Globus pallidus (tissue), 1 donor: ENCODE measurements at regions not wholly inside any gene's neighbourhood (a gene's known extent, or its start where the extent isn't known, plus 50 kb on each side); places are given as distances from the start of the nearest gene placed in this dataset.
A peak's percentile ranks its signal among the peaks of the same experiment; 100 is the strongest.

ENCODE experiments used
- DNase-seq: peaks from one replicate; pipeline ENCODE4 v3.0.0-alpha.2; 2015; ENCODE audit warnings: low spot score

- no peak for DNase-seq
Measured at GRCh38 chr18:11316546-11316945, 167.2 kb upstream of the PIEZO2 start.

- DNase-seq: peak; percentile 40
Measured at GRCh38 chr18:11310476-11311086, 161.2 kb upstream of the PIEZO2 start.

GRCh38 chr18:11309172-11309571, 159.8 kb upstream of the PIEZO2 start:
- no peak for DNase-seq

- DNase-seq: no peak
Measured at GRCh38 chr18:11308499-11308898, 159.1 kb upstream of the PIEZO2 start.

GRCh38 chr18:11307716-11308115, 158.3 kb upstream of the PIEZO2 start:
- no peak for DNase-seq

- no peak for DNase-seq
Measured at GRCh38 chr18:11305507-11305906, 156.1 kb upstream of the PIEZO2 start.

GRCh38 chr18:11304928-11305327, 155.6 kb upstream of the PIEZO2 start:
- no peak for DNase-seq

DNA sequence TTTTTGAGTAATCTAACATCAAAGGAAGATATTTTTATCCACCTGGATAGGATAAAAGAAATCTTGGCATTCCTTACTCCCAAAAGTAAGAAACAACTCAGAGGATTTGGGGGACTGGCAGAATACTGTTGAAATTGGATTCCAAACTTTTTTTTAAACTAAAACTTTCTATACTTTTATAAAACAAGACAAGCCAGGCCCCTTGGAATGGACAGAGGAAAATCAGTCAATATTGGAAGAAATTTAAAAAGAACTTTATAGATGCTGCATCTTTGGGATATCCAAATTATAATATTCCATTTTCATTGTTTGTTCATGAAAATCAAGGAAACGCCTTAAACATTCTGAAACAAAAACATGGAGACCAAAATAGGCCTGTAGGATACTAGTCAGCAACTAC, 147.6 kb upstream of the PIEZO2 start:
- no peak for DNase-seq

DNA sequence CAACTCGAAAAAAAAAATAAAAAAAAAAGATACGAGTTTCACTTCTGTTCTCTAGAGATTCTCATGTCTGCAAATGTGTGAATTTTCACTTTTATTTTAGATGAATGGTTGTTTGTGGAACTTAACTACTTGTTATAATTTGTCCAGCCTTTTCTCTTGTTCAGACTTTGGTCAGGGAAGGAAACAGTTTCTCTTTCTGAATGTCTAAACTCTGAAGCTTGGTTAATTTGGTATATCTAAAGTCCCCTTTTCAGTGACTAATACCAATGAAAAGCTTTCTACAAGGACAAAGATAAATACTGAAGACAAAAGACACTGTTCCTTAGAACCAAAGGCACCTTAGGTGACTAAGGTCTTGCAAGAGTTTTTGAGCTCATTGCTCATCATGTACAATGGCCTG, 144.4 kb upstream of the PIEZO2 start:
- DNase-seq: no peak

GRCh38 chr18:11290786-11291185, 141.4 kb upstream of the PIEZO2 start:
- no peak for DNase-seq

DNA sequence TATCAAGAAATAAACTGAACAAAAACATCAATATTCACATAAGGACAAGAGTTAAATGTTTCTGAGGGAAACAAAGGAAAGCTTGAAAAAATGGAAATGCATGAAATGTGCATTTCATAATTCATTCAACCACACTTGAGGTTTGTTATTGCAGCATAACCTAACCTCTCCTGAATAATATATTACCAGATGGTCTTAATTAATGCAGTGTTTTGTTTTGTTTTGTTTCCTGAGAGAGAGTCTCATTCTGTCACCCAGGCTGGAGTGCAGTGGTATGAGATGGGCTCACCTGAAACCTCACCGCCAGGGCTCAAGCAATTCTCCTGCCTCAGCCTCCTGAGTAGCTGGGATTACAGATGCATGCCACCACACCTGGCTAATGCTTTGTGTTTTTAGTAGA, 139.9 kb upstream of the PIEZO2 start:
- no peak for DNase-seq

GRCh38 chr18:11288401-11288800, 139.0 kb upstream of the PIEZO2 start:
- no peak for DNase-seq

DNA sequence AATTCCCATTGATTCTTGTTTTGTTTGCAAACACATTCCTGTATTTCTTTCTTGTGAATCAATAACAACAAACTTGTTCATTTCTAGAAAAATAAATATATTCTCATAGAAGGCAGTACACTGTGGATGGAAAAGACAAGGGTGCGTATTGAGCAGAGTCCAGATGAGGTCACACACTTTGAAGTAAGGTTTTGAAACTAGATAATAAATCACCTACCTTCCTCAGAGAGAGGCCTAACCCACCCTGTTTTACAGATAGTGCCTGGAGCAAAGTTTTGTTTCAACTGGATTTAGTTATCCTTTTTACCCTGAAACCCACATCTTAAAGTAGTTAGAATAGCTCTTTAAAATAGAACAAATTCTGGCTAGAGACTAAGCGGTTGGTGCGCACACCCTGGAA, 137.1 kb upstream of the PIEZO2 start:
- no peak for DNase-seq

DNA sequence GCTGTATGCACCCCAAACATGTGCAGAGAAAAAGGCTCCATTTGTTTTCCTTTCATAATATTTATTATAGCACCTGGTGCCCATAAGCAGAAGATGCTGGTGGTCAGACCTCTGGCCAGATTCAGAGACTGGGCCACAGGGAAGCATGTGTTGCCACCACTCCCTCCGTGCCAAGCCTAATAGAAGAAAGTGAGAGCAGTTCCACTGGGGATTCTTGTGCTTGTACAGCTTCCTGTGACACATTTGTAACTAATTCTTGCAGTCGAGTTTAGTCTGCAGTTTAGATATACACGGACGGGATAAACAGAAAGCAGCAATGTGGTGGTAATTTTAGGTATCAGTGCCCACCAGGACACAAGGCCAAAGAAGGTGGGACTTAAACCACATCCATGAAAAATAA, 135.4 kb upstream of the PIEZO2 start:
- DNase-seq: no peak

GRCh38 chr18:11284349-11284748, 135.0 kb upstream of the PIEZO2 start:
- DNase-seq: no peak

DNA sequence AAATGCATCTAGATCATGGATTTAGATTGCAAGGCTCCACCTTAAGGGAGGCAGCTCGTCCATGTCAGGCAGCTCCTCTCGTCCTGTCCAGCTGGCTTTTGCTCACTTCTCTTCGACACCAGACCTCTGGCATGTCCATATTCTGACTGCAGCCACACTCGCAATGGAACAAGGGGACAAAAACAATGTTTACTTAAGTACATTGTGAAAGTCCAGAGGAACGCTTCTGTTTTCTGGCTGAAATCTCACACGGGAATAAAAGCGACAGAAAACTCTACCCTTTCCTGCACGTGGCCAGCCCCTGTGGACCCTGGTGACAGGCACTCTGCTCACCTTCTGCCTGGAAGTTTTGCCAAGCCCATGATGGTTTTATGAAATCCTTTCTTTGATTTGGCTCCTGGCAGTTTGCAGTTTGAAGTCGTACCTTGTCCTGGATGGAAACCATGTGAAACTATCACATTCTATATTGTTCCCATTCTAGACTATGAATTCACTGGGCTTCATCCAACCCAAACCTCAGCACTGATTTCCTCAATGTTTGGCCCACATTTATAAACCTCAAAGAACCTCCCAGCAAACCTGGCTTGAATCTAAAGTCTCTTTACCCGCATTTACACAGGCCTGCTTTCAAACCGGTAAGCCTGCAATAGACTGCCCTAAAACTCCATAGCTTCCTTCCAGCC, 134.3 kb upstream of the PIEZO2 start:
- DNase-seq: no peak

DNA sequence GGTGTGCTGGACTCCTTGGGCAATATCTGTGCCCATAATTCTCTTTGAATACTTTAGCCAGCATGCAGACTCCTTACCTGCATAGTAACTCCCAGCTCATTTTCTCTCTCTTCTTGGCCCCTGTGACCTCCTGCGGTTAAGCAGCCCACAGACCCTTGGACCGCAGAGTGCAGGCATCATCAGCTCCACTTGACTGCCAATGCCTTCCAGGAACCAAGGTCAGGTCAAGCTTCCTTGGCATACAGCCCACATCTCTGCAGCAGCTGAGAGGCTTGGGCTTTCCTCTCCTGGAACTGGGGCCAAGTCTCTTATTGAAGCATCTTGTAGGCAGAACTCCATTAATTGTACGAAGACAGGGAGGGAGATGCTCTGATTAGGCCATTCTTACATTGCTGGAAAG, 130.1 kb upstream of the PIEZO2 start:
- DNase-seq: no peak

- no peak for DNase-seq
Measured at GRCh38 chr18:11276678-11277077, 127.3 kb upstream of the PIEZO2 start.

DNA sequence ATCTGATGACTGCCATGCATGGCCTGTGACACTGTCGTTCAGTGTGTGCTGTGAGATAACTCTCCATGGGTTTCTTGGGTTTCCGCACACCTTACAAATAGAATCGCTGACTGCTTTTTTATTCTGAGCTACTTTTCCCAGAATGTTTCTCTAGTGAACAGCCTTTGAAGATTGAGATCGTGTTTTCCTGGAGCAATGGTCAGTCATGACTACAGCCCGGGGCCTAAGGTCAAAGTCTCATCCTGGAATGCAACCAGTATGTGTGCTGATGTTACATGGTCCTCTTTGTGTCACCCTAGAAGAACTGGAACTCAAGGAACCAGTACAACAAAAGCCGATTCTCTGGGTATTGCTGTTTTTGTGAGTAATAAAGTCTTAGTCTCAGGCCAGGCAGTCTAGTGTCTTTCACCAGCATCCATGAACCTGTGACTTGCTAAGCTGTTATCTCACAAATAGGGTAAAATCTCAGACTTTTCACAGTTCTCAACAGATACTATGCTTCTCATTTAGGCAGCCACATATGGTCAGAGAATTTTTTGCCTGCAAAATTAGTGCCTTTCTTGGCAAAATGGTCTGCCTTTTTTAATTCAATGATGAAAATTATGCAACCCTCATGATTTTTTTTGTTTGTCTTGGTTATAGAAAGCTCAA, 124.9 kb upstream of the PIEZO2 start:
- no peak for DNase-seq

DNA sequence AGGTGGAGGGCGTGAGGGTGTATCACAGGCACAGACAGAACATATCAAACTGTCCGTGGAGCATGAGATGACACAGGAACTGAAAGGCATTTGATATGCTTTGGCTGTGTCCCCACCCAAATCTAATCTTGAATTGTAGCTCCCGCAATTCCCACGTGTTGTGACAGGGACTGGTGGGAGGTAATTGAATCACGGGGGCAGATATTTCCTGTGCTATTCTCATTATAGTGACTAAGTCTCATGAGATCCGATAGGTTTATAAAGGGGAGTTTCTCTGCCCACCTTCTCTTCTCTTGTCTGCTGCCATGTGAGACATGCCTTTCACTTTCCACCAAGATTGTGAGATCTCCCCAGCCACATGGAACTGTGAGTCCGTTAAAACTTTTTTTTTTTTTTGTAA, 123.1 kb upstream of the PIEZO2 start:
- DNase-seq: no peak

GRCh38 chr18:11271954-11272353, 122.6 kb upstream of the PIEZO2 start:
- no peak for DNase-seq

DNA sequence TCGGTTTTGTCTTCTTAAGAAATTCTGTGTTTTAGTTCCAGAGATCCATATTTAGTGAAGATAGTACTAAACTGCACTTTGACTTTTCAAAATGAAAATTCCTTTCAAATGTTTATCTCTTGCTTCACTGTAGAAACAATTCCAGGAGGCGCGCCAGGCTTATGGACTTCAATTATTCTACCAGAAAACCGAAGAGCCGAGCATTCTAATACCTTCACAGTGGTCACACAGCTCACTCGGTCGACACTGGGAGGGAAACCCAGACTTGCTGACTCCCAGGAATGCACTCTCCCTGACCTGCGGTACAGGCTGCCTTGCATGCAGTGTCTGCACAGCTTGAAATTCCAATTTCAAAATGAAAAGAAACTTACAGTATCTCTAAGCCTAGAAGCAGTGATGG, 119.9 kb upstream of the PIEZO2 start:
- DNase-seq: no peak

DNA sequence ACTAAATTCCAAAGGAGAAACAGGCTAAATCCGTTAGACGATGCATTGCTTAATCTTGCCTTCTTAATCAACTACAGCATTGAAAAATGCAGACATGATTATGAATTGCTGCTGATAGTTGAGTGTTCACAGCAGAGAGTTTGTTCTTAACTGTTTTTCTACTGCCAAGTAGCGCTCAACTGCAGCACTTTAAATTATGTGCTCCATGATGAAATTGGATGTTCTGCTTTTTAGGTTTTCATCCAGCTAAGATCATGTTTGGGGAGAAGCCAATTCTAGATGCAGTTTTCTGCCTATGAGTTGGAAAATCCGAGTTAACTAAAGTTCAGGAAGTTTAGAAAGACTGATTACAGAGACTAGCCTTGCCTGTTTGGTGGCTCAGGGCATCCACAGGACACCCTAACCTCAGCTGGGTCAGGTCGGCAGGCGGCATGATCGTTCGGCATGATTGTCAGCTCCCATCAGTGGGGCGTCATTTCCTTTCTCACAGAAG, 119.4 kb upstream of the PIEZO2 start:
- DNase-seq: no peak
